BLaER1 (cell line): ENCODE measurements at regions not wholly inside any gene's neighbourhood (a gene's known extent, or its start where the extent isn't known, plus 50 kb on each side); places are given as distances from the start of the nearest gene placed in this dataset.
"Not testable (repeated sequence)": the region's sequence is repeated elsewhere in the genome, so short reads cannot be mapped to it uniquely, and the experiment has no call there.

Experiments
- H3K27ac ChIP-seq: shearing (Covaris generic); formaldehyde crosslinking; 2 replicates; pipeline ENCODE4 v1.8.1; 2022
- H3K27me3 ChIP-seq: shearing (Covaris generic); formaldehyde crosslinking; 2 replicates; pipeline ENCODE4 v1.8.1; 2022
- H3K36me3 ChIP-seq: shearing (Covaris generic); formaldehyde crosslinking; 2 replicates; pipeline ENCODE4 v1.8.1; 2022
- H3K4me1 ChIP-seq: shearing (Covaris generic); formaldehyde crosslinking; 2 replicates; pipeline ENCODE4 v1.8.1; 2022
- H3K4me2 ChIP-seq: shearing (Covaris generic); formaldehyde crosslinking; 2 replicates; pipeline ENCODE4 v1.8.1; 2022
- H3K4me3 ChIP-seq: shearing (Covaris generic); formaldehyde crosslinking; 2 replicates; pipeline ENCODE4 v1.8.1; 2022
- H3K9ac ChIP-seq: shearing (Covaris generic); formaldehyde crosslinking; 2 replicates; pipeline ENCODE4 v1.8.1; 2022
- H3K9me3 ChIP-seq: shearing (Covaris generic); formaldehyde crosslinking; 2 replicates; pipeline ENCODE4 v1.8.1; 2022
- H4K20me1 ChIP-seq: shearing (Covaris generic); formaldehyde crosslinking; 2 replicates; pipeline ENCODE4 v1.8.1; 2022
- Cebpa-rat ChIP-seq: shearing (Covaris generic); IDR thresholded peaks from 2 replicates; pipeline ENCODE4 v1.8.1; 2022

DNA sequence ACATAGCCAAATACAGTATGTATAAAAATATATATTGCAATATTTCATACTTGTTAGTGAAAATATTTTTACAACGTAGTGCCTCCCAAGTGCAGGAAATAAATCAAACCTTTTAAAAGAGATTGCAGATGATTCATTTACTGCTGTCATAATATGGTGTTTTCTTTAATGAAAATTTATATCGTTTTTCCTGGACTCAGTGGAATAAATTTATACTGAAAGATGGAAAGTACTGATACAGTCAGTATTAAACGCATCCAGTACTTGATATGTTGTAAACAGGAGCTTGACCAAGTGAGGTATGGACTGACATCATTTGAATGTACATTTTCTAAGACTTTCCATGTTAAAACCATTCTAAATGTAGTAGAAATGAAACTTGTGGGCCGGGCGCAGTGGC is 143.4 kb upstream of the ZNF608 start:
- Histone ChIP-seq H3K27me3 (no peaks in the 10 kb centered on the region), H3K4me3 (no peak overlapping the region), H3K4me1 (peaks cover 21% of the 10 kb centered on the region), H3K36me3 (no peaks in the 10 kb centered on the region), H3K9me3 (peaks cover 34% of the 10 kb centered on the region), H3K4me2 (no peak overlapping the region), H3K27ac (no peak overlapping the region), H4K20me1 (no peaks in the 10 kb centered on the region), H3K9ac (no peak overlapping the region)
- no peak for TF ChIP-seq Cebpa-rat

DNA sequence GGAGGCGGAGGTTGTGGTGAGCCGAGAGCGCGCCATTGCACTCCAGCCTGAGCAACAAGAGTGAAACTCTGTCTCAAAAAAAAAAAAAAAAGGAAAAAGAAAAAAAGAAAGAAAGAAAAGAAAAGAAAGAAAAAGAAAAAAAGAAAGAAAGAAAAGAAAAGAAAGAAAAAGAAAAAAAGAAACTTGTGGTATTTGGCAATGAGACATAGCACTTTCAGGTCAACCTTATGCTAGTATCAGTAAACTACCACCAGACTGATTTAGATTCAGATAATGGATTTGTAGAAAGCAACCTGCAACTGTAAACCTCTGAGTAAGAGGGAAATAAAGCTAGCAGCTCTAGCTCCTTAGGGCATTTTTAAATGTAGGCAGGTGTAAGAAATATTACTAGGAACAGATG is 144.0 kb upstream of the ZNF608 start:
- H3K27me3 ChIP-seq: not testable (repeated sequence)

DNA sequence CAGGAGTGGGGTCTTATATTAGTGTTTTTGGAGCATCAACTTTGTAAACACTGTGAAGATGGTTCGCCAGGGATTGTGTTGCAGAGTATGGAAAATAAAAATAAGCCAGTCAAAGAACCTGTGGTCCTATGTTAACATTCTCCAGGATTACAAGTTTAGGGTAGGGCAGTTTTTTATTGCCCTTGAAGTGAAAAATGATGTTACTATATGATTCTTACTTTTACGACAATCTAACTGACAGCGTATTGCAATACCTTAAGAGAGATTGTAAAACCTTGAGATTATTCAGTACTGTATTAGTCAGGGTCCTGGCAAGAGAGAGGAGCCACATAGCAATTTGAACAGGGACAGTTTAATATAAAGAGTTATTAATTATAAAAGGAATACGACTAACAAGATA is 144.7 kb upstream of the ZNF608 start:
- peaks cover 26% of the 10 kb centered on the region for H3K9me3 ChIP-seq
- H3K4me1 ChIP-seq: peaks cover 27% of the 10 kb centered on the region
- TF ChIP-seq Cebpa-rat: no peak
- no peak overlapping the region for H3K4me2 ChIP-seq
- H3K4me3 ChIP-seq: no peak overlapping the region
- no peak overlapping the region for H3K9ac ChIP-seq
- no peaks in the 10 kb centered on the region for H3K36me3 ChIP-seq
- no peaks in the 10 kb centered on the region for H4K20me1 ChIP-seq
- no peaks in the 10 kb centered on the region for H3K27me3 ChIP-seq
- H3K27ac ChIP-seq: no peak overlapping the region

More for the DNA sequence above, 144.0 kb upstream of the ZNF608 start:
- not testable (repeated sequence) for H4K20me1 ChIP-seq, H3K4me3 ChIP-seq, H3K36me3 ChIP-seq, H3K27ac ChIP-seq, H3K4me2 ChIP-seq, H3K9ac ChIP-seq
- Histone ChIP-seq H3K9me3 (peaks cover 30% of the 10 kb centered on the region), H3K4me1 (peaks cover 26% of the 10 kb centered on the region)

DNA sequence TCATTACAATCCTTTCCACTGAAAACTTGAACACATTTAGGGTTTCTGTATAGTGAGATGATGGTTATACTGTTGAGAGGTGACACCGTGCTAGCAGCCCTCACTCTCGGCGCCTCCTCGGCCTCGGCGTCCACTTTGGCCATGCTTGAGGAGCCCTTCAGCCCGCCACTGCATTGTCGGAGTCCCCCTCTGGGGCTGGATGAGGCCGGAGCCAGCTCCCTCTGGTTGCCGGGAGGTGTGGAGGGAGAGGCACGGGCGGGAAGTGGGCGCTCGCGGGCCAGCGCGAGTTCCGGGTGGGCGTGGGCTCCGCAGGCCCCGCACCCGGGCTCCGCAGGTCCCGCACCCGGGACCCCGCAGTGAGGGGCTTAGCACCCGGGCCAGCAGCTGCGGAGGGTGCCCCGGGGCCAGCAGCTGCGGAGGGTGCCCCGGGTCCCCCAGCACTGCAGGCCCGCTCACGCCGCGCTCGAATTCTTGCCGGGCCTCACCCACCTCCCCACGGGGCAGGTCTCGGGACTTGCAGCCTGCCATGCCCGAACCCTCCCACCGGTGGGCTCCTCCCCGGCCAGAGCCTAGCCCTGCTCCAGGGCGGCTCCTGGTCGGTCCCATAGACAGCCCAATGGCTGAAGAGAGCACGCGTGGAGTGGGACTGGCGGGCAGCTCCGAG is 145.9 kb upstream of the ZNF608 start:
- Histone ChIP-seq H3K27ac (no peak overlapping the region), H3K9ac (no peak overlapping the region), H4K20me1 (no peaks in the 10 kb centered on the region), H3K27me3 (no peaks in the 10 kb centered on the region), H3K4me2 (no peak overlapping the region), H3K4me1 (peaks cover 20% of the 10 kb centered on the region), H3K36me3 (no peaks in the 10 kb centered on the region), H3K4me3 (0 out of 2 replicates have a peak overlapping the region, but pooled peaks have one; percentile 16), H3K9me3 (peaks cover 30% of the 10 kb centered on the region)
- no peak for TF ChIP-seq Cebpa-rat

DNA sequence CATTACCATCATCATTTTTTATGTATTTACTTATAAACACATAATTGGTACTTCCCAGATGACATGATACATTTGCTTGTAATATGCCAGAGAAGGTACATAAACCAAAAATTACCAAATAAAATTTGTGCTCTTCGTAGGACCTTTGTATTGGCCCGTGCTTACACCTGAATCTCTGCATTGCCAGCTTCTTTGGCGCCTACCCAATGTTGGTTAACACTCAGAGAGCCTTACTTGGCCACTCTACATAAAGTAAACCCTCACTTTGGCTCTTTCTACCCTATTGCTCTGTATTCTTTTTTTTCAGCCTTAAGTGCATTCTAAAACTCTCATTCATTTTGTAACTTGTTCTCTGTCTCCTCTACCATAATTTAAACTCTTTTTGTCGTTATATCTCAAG is 148.1 kb upstream of the ZNF608 start:
- TF ChIP-seq Cebpa-rat: no peak
- Histone ChIP-seq H3K9ac (no peak overlapping the region), H3K36me3 (no peaks in the 10 kb centered on the region), H3K4me1 (0 out of 2 replicates have a peak, but pooled peaks cover 5% of the 10 kb centered on the region), H3K27ac (no peak overlapping the region), H3K4me2 (no peak overlapping the region), H3K4me3 (no peak overlapping the region), H3K9me3 (peaks cover 36% of the 10 kb centered on the region), H4K20me1 (no peaks in the 10 kb centered on the region), H3K27me3 (no peaks in the 10 kb centered on the region)

DNA sequence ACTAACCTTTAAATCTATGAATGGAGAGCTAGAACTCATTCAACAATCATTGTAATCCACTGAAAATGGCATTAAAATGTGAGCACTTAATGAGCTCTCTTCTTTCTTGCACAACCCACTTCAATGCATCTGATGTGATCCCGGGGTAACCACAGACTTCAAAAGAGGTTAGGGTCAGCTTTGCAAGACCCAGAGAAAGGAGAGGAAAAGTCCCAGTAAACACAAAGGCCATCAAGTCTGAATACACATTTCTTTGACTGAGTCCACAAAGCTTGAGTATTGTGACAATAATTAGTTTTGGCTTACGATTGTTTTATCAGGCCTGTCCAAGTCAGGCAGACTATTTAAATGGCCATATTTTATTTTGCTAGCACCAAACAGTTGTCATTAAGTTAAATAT is 148.8 kb upstream of the ZNF608 start:
- Histone ChIP-seq H4K20me1 (no peaks in the 10 kb centered on the region), H3K9ac (no peak overlapping the region), H3K27me3 (no peaks in the 10 kb centered on the region), H3K9me3 (peaks cover 36% of the 10 kb centered on the region), H3K4me2 (no peak overlapping the region), H3K4me1 (0 out of 2 replicates have a peak, but pooled peaks cover 6% of the 10 kb centered on the region), H3K36me3 (no peaks in the 10 kb centered on the region), H3K27ac (no peak overlapping the region), H3K4me3 (no peak overlapping the region)
- TF ChIP-seq Cebpa-rat: no peak

DNA sequence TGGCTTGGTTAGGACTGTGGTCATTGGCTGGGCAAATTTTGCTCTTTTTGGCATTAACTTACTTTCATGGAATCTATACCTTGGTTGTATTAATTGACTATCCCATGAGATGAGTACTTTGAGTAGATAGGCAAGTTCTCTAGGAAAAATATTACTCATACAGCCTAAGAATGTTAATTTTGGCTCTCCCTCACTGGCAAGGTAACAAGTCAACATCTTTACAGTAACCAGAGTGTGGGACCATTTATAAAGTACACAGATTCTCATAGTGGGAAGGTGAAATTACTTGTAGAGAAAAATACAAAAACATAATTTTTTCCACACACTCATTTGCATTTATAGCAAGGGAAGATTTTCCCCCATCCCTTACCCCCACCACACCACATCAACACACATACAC is 154.6 kb upstream of the ZNF608 start:
- TF ChIP-seq Cebpa-rat: no peak
- H3K4me2 ChIP-seq: peak overlapping the region; percentile 74

DNA sequence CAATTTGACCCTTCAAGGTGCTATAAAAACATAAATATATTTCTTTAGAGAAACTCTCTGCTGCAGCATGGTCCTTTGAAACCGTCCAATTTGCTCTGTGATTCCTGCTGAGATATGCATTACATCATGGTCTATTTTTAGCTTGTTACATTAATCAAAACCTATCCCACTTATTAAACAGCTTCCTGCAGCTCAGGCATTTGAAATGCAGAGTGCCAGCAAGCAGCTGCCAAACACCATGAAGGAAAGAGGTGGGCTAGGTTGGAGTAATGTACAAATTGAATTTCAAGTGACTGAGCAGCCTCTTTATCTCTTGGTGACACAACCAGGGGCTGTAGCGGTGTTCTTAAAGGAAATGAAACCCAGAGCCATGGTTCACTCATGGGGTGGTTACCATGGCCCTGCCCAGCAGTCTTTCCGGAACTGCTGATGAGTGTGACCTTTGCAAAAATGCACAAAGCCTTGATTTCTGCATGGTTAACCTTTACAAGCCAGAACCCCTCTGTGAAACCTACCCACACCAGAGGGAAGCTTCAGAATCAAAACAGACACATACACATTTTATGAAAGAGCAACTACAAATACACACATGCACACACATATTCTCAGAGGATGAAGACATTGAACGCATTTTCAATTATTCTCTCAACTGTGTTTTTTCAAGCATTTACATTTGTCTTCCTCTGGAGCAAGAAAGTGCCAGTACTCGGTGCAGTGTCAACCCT is 155.8 kb upstream of the ZNF608 start:
- H3K27me3 ChIP-seq: no peaks in the 10 kb centered on the region
- no peaks in the 10 kb centered on the region for H3K36me3 ChIP-seq
- H3K9ac ChIP-seq: peak overlapping the region; percentile 59
- H3K4me1 ChIP-seq: peaks cover 71% of the 10 kb centered on the region
- no peaks in the 10 kb centered on the region for H4K20me1 ChIP-seq
- H3K27ac ChIP-seq: peak overlapping the region; percentile 89
- H3K4me2 ChIP-seq: peak overlapping the region; percentile 74
- TF ChIP-seq Cebpa-rat: no peak
- peaks cover 10% of the 10 kb centered on the region for H3K9me3 ChIP-seq
- H3K4me3 ChIP-seq: peak overlapping the region; percentile 34

More for the DNA sequence above, 154.6 kb upstream of the ZNF608 start:
- H3K36me3 ChIP-seq: no peaks in the 10 kb centered on the region
- peaks cover 13% of the 10 kb centered on the region for H3K9me3 ChIP-seq
- H3K27ac ChIP-seq: peak overlapping the region; percentile 89; the same call in 1 of the 2 replicates
- H3K9ac ChIP-seq: no peak overlapping the region
- no peaks in the 10 kb centered on the region for H4K20me1 ChIP-seq
- no peak overlapping the region for H3K4me3 ChIP-seq
- H3K27me3 ChIP-seq: no peaks in the 10 kb centered on the region
- peaks cover 59% of the 10 kb centered on the region for H3K4me1 ChIP-seq

DNA sequence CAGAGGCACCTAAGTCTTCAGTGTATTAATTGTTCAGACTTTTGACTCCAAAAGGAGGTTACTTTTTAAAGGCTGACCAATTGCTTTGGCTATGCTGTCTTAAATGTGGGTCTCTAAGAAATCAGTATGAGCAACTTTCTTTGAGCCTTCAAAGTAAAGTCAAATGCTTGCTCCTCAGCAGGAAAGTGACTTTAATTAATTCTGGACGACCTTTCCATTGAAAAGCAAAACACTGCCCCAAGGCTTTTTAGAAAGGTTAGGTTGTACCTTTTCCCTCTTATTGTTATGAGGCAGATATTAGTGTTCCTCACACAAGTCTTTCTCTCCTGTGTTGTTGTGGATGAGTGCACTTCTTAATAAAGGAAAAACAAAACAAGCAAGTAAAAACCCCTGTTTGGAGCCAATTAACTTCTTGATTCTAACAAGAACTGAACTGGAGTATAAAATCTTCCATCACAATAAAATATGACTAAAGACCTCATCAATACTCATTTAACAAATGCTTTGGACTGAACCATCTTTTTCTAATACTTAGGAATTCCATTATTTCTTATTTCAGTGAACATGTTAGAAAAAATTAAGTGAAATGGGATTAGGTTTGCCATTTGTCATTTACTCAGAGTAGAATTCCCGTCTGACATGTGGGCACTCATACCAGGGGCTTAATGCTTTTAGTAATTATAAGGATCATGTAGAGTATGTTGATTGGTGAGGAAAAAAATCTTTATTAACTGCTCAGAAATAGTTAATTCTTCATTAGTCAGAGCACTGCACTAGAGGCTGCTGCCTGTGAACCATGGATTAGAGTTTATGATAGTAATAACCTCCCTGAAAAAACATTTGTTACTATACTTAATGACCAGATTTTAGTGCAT is 159.1 kb upstream of the ZNF608 start:
- TF ChIP-seq Cebpa-rat: no peak
- H3K27me3 ChIP-seq: no peaks in the 10 kb centered on the region
- H3K4me1 ChIP-seq: peaks cover 100% of the 10 kb centered on the region
- H3K4me2 ChIP-seq: peak overlapping the region; percentile 74
- no peak overlapping the region for H3K4me3 ChIP-seq
- no peaks in the 10 kb centered on the region for H3K9me3 ChIP-seq
- H3K36me3 ChIP-seq: no peaks in the 10 kb centered on the region
- H4K20me1 ChIP-seq: no peaks in the 10 kb centered on the region
- H3K27ac ChIP-seq: peak overlapping the region; percentile 89
- peak overlapping the region; percentile 71 for H3K9ac ChIP-seq
